ENCODE measurements at regions not wholly inside any gene's neighbourhood (a gene's known extent, or its start where the extent isn't known, plus 50 kb on each side); places are given as distances from the start of the nearest gene placed in this dataset.
"Not testable (repeated sequence)": the region's sequence is repeated elsewhere in the genome, so short reads cannot be mapped to it uniquely, and the experiment has no call there.

DNA sequence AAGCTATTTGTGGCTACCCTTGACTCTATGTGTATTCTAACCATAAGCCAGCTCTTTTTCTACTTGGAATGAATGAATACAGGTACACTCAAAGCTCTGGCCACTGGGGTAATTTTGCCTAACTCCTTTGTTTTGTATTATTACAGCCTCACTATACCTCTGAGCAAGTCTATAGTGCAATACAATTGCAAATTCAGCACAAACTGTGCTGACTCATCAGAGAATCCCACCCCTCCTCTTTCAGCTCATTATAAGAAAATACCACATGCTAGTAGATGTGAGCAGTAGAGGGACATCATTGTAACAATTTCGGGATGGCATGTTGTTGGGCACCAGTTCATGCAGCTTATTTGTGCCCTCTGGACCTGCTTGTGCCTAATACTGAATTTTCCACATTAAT is 1382.2 kb downstream of the SLITRK5 start:
- no peak for DNase-seq (ENCODE audit: low read depth)

DNA sequence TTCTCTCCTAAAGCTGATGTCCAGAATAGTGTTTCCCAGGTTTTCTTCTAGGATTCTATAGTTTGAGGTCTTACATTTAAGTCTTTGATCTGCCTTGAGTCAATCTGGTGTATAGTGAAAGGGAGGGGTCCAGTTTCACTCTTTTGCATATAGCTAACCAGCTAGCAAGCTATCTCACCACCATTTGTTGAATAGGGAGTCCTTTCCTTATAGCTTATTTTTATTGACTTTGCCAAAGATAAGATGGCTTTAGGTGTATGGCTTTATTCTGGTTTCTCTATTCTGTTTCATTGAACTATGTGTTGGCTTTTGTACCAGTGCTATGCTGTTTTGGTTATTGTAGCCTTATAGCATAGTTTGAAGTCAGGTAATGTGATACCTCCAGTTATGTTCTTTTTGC is 1386.1 kb downstream of the SLITRK5 start:
- DNase-seq (ENCODE audit: low read depth), result no peak

DNA sequence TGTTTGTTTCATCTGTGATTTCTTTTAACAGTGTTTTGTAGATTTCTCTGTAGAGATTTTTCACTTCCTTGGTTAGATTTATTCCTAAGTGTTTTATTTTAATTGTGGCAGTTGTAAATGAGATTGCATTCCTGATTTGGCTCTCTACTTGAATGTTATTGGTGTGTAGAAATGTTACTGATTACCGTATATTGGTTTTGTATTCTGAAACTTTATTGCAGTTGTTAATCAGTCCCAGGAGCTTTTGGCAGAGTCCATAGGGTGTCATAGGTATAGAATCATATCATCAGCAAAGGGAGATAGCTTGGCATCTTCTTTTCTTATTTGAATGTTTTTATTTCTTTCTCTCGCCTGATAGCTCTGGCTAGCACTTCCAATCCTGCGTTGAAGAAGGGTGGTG is 1386.7 kb downstream of the SLITRK5 start:
- no peak for DNase-seq (ENCODE audit: low read depth)

GRCh38 chr13:89061821-89062220 is 1390.7 kb downstream of the SLITRK5 start:
- no peak for DNase-seq (ENCODE audit: low read depth)

- no peak for DNase-seq (ENCODE audit: low read depth)
Measured at GRCh38 chr13:89066868-89067466, 1395.8 kb downstream of the SLITRK5 start.

- DNase-seq (ENCODE audit: low read depth), result no peak
Measured at GRCh38 chr13:89072979-89073378, 1401.8 kb downstream of the SLITRK5 start.

GRCh38 chr13:89076622-89077021 is 1405.5 kb downstream of the SLITRK5 start:
- DNase-seq (ENCODE audit: low read depth), result no peak

- no peak for DNase-seq (ENCODE audit: low read depth)
Measured at GRCh38 chr13:89082623-89083022, 1411.5 kb downstream of the SLITRK5 start.

DNA sequence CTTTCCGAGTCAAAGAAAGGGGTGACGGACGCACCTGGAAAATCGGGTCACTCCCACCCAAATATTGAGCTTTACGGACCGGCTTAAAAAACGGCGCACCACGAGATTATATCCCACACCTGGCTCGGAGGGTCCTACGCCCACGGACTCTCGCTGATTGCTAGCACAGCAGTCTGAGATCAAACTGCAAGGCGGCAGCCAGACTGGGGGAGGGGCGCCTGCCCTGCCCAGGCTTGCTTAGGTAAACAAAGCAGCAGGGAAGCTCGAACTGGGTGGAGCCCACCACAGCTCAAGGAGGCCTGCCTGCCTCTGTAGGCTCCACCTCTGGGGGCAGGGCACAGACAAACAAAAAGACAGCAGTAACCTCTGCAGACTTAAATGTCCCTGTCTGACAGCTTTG is 1416.9 kb downstream of the SLITRK5 start:
- not testable (repeated sequence) for DNase-seq (ENCODE audit: low read depth)

DNA sequence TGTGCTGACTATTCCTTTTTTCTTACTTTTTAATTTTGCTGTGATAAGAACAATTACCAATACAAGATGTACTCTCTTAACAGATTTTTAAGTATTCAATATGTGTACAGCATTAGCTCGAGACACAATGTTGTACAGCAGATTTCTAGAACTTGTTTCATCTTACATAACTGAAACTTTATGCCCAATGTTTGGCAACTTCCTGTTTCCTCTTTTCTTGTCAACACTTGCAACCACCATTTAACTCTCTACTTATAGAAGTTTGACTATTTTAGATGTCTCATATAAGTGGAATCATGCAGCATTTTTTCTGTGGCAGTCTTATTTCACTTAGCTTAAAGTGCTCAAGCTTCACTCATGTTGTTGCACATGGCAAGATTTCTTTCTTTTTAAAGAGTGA is 1426.8 kb downstream of the SLITRK5 start:
- DNase-seq (ENCODE audit: low read depth), result no peak

DNA sequence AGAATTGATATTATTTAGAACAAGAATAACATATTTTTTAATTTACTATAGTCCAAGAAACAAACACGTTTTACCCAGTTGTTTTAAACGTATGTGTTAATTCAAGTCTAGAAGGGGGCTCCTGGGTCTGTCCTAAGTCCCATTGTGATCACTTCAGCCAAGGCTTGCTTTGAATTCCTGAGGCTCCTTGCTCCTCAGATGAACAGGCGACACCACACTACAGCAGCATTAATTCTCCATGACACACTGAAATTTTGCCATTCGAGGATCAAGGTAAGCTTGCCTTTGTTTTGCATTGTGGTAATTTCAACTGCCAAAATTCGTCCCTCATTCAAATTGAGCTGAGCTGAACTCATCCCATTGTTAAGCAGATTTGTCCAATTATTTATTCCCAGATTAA is 1442.6 kb downstream of the SLITRK5 start:
- no peak for DNase-seq (ENCODE audit: low read depth)

DNA sequence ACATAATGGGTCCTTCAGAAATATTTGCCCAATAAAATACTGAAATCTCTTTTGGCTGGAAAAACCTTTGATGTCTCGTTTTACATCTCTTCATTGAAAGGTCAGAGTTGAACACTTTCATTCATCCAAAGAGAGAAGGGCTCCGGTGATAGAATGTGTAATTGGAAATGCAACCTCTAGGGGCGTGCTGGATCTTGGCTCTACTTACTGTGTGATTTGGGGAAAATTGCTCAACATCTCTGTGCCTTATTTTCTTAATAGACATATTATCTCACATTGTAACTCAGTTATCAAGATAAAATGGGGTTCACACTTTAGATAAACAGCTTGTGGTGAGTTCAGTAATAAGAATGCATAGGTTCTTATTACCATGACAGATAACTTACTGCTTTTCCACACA is 1444.1 kb downstream of the SLITRK5 start:
- no peak for DNase-seq (ENCODE audit: low read depth)

DNA sequence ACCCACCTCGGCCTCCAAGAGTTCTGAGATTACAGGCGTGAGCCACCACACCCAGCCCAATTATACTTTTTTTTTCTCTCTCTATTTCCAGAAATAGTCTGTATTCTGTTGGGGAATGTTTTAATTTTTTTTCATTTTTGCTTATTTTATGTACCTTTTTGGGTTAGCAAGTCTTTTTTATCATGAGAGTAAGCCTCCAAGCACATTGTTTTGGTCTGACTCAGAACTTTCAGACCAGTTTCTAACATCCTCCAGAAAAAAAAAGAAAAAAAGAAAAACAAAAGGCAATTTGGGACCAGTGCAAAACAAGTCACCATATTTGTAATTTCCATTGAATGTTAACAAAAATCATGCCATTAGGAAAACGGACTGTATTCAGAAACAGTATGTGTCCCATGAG is 1465.5 kb downstream of the SLITRK5 start:
- DNase-seq (ENCODE audit: low read depth), result no peak

- DNase-seq (ENCODE audit: low read depth), result no peak
Measured at GRCh38 chr13:89150362-89150761, 1479.2 kb downstream of the SLITRK5 start.

GRCh38 chr13:89153941-89154340 is 1482.8 kb downstream of the SLITRK5 start:
- no peak for DNase-seq (ENCODE audit: low read depth)

GRCh38 chr13:89163096-89163495 is 1491.9 kb downstream of the SLITRK5 start:
- no peak for DNase-seq (ENCODE audit: low read depth)

GRCh38 chr13:89165685-89166084 is 1494.5 kb downstream of the SLITRK5 start:
- no peak for DNase-seq (ENCODE audit: low read depth)

- no peak for DNase-seq (ENCODE audit: low read depth)
Measured at GRCh38 chr13:89169951-89170350, 1498.8 kb downstream of the SLITRK5 start.

GRCh38 chr13:89181041-89181440 is 1509.9 kb downstream of the SLITRK5 start:
- no peak for DNase-seq (ENCODE audit: low read depth)

GRCh38 chr13:89199138-89199537 is 1528.0 kb downstream of the SLITRK5 start:
- DNase-seq (ENCODE audit: low read depth), result no peak

DNA sequence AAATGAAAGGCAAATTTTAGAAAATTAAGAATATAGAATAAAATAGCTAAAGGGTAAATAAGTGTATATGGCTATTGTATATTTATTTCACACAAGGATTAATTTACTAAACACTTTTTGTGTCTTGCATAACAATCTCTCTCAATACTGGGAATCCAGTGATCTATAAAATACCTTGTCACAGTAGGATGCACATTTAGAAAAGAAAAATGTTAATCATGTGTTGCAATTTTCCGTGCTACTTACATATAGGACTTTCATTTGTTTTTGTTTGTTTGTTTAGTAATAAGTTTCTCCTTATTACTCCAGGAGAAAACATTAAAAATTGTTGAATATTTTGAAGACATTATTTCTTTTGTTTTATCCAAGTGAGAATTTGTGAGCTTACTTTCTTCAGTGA is 1533.3 kb downstream of the SLITRK5 start:
- no peak for DNase-seq (ENCODE audit: low read depth)

DNA sequence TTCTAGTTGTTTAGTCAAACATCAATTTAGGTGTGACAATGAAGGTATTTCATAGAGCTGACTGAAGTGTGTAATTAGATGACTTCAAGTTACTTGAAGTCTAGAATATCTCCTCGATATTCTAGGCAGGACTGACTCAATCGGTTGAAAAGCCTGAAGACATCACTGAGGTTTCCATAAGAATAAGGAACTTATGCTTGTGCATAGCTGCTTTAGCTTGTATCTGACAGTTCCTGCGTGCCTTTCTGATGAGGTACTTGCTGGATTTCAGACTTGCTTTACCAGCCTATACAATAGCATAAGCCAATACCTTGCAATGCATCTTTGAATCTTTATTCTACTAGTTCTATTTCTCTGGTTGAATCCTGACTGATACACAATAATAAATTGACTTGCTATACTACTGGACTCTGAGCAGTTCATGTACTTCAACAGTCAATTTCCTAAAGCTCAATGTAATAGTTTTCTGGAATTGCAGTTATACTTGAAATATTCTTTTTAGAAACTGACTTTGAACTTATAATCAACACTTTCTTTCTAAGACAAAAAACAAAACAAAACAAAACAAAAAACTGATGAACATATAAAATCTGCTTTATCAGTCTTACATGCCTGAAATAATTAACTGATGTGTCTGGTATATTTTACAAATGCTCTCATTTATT is 1534.8 kb downstream of the SLITRK5 start:
- DNase-seq (ENCODE audit: low read depth), result no peak

DNA sequence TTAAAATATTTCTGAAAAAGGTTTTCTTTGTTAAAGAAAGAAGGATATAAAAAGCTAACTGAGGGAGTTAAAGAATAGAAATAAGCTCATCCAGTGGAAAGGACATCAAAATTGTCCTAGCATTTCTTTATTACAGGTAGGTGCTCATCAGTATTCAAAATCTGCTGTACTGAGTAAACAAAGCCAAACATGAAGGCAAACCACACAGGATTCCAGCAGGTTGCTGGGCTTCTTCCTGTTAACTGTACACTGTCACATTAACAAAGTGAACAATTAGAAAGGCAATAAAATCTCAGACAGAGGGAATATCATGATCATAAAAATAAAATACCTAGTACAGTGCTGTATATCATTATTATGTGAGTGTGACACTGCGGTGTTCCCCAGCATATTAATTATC is 1541.0 kb downstream of the SLITRK5 start:
- DNase-seq (ENCODE audit: low read depth), result no peak

GRCh38 chr13:89214185-89214584 is 1543.0 kb downstream of the SLITRK5 start:
- DNase-seq (ENCODE audit: low read depth), result no peak
